ENCODE measurements at regions not wholly inside any gene's neighbourhood (a gene's known extent, or its start where the extent isn't known, plus 50 kb on each side); places are given as distances from the start of the nearest gene placed in this dataset.
"Not testable (repeated sequence)": the region's sequence is repeated elsewhere in the genome, so short reads cannot be mapped to it uniquely, and the experiment has no call there.

DNA sequence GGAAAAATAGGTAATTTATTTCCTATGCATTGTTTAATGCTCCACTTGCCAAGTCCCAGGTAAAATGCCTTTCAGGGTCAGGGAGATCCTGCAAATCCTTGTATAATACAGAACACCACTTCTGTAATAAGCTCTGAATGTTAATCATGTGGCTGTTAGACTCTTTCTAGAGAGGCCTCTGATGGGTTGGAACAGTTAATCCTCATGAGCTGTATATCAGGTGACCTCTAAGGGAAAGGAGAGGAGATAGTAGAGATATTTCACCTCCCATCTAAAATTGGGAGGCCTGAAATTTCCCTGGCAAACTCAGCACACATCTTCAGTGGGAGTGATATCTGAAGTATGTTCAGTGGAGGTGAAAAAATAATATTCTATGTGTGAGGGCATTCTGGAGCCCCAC is 210.6 kb upstream of the WDFY3 start:
- no peaks in the 10 kb centered on the region for H3K36me3 ChIP-seq
- H3K27me3 ChIP-seq (replicated peaks in 1 of 7) = no peaks in the 10 kb centered on the region
- peaks cover 0 to 8% (median 0%) of the 10 kb centered on the region in 8 donors for H3K9me3 ChIP-seq
- H3K4me1 ChIP-seq = no peaks in the 10 kb centered on the region
- H3K27ac ChIP-seq = no peak overlapping the region
- TF ChIP-seq POLR2AphosphoS5 (IDR thresholded peaks at IDR 0.05) (no peak), POLR2A (IDR thresholded peaks at IDR 0.05) (no peak)
- TF ChIP-seq, protein P1, sequence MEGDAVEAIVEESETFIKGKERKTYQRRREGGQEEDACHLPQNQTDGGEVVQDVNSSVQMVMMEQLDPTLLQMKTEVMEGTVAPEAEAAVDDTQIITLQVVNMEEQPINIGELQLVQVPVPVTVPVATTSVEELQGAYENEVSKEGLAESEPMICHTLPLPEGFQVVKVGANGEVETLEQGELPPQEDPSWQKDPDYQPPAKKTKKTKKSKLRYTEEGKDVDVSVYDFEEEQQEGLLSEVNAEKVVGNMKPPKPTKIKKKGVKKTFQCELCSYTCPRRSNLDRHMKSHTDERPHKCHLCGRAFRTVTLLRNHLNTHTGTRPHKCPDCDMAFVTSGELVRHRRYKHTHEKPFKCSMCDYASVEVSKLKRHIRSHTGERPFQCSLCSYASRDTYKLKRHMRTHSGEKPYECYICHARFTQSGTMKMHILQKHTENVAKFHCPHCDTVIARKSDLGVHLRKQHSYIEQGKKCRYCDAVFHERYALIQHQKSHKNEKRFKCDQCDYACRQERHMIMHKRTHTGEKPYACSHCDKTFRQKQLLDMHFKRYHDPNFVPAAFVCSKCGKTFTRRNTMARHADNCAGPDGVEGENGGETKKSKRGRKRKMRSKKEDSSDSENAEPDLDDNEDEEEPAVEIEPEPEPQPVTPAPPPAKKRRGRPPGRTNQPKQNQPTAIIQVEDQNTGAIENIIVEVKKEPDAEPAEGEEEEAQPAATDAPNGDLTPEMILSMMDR (IDR thresholded peaks at IDR 0.05 in 8 of 11, conservative IDR thresholded peaks at IDR 0.05 in 3 of 11) = no peak
- no peak overlapping the region for H3K4me3 ChIP-seq
- DNase-seq = no peak
- intact Hi-C loops (cut with DNase I; ENCODE audit: low total_unique reads) = no loop called here

DNA sequence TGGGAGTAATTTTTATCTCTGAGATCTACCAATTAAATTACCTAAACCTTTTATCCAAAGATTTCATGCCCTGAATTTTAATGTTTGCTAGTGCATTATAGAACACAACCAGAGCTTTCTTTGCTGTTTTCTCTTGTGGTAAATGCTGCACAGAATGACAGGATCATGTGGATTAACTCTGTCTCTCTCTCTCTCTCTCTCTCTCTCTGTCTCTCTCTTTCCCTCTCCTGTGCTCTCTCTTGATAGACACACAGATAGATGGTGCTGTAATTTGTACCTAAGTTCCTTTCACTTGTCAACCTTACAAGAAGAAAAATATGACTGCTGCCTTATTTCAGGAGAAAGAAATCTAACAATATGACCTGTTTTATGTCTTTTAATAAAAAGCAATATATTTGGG is 211.2 kb upstream of the WDFY3 start:
- Histone ChIP-seq H3K36me3 (no peaks in the 10 kb centered on the region), H3K27ac (no peak overlapping the region), H3K4me3 (no peak overlapping the region), H3K9me3 (peaks cover 0 to 8% (median 0%) of the 10 kb centered on the region in 8 donors), H3K4me1 (no peaks in the 10 kb centered on the region), H3K27me3 (replicated peaks in 1 of 7) (no peaks in the 10 kb centered on the region)
- intact Hi-C loops (cut with DNase I; ENCODE audit: low total_unique reads) = no loop called here
- no peak for DNase-seq
- TF ChIP-seq, protein P1 (IDR thresholded peaks at IDR 0.05 in 8 of 11, conservative IDR thresholded peaks at IDR 0.05 in 3 of 11) = no peak
- TF ChIP-seq POLR2AphosphoS5 (IDR thresholded peaks at IDR 0.05) (no peak), POLR2A (IDR thresholded peaks at IDR 0.05) (no peak)

DNA sequence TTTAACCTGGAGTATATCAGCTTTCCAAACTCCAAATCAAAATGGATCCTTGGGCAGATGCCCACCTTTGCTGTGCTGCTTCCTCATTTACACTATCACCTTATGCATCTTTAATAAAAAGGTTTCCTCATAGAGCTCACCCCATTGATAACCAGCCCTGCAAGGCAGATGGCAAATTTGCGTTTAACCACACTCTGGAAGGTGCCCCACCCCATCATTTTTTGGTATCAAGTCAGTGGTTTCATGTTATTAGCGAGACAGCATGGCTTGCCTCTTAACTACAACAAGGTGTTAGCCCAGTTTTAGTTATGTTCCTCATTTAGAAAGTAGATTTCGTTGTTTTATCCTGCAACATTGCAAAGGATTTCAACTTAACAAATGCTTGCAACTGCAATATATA is 214.0 kb upstream of the WDFY3 start:
- WGBS, 5 donors = 65 to 79% (median 71%) methylated on average over 3 of the region's 3 CpGs
- DNase-seq = no peak
- Histone ChIP-seq H3K27me3 (replicated peaks in 1 of 7) (no peaks in the 10 kb centered on the region), H3K9me3 (peaks cover 0 to 4% (median 0%) of the 10 kb centered on the region in 8 donors), H3K36me3 (no peaks in the 10 kb centered on the region), H3K4me1 (no peaks in the 10 kb centered on the region), H3K27ac (no peak overlapping the region), H3K4me3 (no peak overlapping the region)
- intact Hi-C loops (cut with DNase I; ENCODE audit: low total_unique reads) = no loop called here
- no peak for TF ChIP-seq POLR2A (IDR thresholded peaks at IDR 0.05)
- TF ChIP-seq, protein P1 (IDR thresholded peaks at IDR 0.05 in 8 of 11, conservative IDR thresholded peaks at IDR 0.05 in 3 of 11) = no peak
- no peak for TF ChIP-seq POLR2AphosphoS5 (IDR thresholded peaks at IDR 0.05)

DNA sequence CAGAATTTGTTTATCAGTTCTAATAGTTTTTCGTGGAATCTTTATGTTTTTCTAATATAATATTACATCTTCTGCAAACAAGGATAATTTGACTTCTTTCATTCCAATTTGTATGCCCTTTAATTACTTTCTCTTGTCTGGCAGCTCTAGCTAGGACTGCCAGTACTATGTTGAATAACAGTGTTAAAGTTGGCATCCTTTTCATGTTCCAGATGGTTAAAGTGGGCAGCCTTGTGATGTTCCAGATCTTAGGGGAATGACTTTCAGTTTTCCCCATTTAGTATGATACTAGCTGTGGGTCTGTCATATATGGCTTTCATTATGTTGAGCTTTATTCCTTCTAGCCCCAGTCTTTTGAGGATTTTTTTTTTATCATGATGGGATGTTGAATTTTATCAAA is 220.6 kb upstream of the WDFY3 start:
- intact Hi-C loops (cut with DNase I; ENCODE audit: low total_unique reads) = no loop called here
- no peak for DNase-seq
- WGBS, 5 donors = 45 to 90% (median 82%) methylated on average over 1 of the region's 1 CpG
- no peak overlapping the region for H3K27ac ChIP-seq
- no peak overlapping the region for H3K4me3 ChIP-seq
- no peaks in the 10 kb centered on the region for H3K4me1 ChIP-seq
- H3K36me3 ChIP-seq = no peaks in the 10 kb centered on the region
- no peaks in the 10 kb centered on the region for H3K27me3 ChIP-seq (replicated peaks in 1 of 7)
- TF ChIP-seq POLR2A (IDR thresholded peaks at IDR 0.05) (no peak), POLR2AphosphoS5 (IDR thresholded peaks at IDR 0.05) (no peak)
- TF ChIP-seq, protein P1 (IDR thresholded peaks at IDR 0.05 in 8 of 11, conservative IDR thresholded peaks at IDR 0.05 in 3 of 11) = no peak
- peaks cover 0 to 34% (median 0%) of the 10 kb centered on the region in 8 donors for H3K9me3 ChIP-seq

DNA sequence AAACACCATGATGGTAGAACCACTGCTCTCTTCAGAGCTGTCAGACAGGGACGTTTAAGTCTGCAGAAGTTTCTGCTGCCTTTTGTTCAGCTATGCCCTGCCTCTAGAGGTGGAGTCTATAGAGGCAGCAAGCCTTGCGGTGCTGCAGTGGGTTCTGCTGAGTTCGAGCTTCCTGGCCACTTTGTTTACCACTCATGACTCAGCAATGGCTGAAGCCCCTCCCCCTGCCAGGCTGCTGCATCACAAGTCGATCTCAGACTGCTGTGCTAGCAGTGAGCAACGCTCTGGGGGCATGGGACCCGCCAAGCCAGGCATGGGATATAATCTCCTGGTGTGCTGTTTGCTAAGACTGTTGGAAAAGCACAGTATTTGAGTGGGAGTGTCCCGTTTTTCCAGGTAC is 229.5 kb upstream of the WDFY3 start:
- WGBS, 5 donors = 72 to 91% (median 76%) methylated on average over 6 to 7 of the region's 7 CpGs
- H3K4me3 ChIP-seq; intact Hi-C loops (cut with DNase I; ENCODE audit: low total_unique reads); H3K4me1 ChIP-seq; DNase-seq; H3K27me3 ChIP-seq (replicated peaks in 1 of 7); H3K27ac ChIP-seq; H3K36me3 ChIP-seq: not testable (repeated sequence)
- peaks cover 0 to 82% (median 34%) of the 10 kb centered on the region in 8 donors for H3K9me3 ChIP-seq
